ENCODE measurements at regions not wholly inside any gene's neighbourhood (a gene's known extent, or its start where the extent isn't known, plus 50 kb on each side); places are given as distances from the start of the nearest gene placed in this dataset.
"Not testable (repeated sequence)": the region's sequence is repeated elsewhere in the genome, so short reads cannot be mapped to it uniquely, and the experiment has no call there.

- no peak for DNase-seq
Measured at GRCh38 chr1:187725216-187725615, 896.5 kb downstream of the PLA2G4A start.

GRCh38 chr1:187733232-187733631, 904.5 kb downstream of the PLA2G4A start:
- DNase-seq = no peak

GRCh38 chr1:187734427-187734826, 905.7 kb downstream of the PLA2G4A start:
- no peak for DNase-seq

GRCh38 chr1:187744665-187745064, 915.9 kb downstream of the PLA2G4A start:
- DNase-seq = no peak

GRCh38 chr1:187755536-187755935, 926.8 kb downstream of the PLA2G4A start:
- DNase-seq = no peak

- DNase-seq = not testable (repeated sequence)
Measured at GRCh38 chr1:187756684-187757083, 927.9 kb downstream of the PLA2G4A start.

GRCh38 chr1:187759825-187760333, 931.1 kb downstream of the PLA2G4A start:
- no peak for DNase-seq

- no peak for DNase-seq
Measured at GRCh38 chr1:187762118-187762517, 933.4 kb downstream of the PLA2G4A start.

- no peak for DNase-seq
Measured at GRCh38 chr1:187763465-187763864, 934.7 kb downstream of the PLA2G4A start.

- no peak for DNase-seq
Measured at GRCh38 chr1:187763976-187764375, 935.2 kb downstream of the PLA2G4A start.

GRCh38 chr1:187771396-187771795, 942.6 kb downstream of the PLA2G4A start:
- no peak for DNase-seq

GRCh38 chr1:187773168-187773567, 944.4 kb downstream of the PLA2G4A start:
- DNase-seq = no peak

- DNase-seq = no peak
Measured at GRCh38 chr1:187787736-187788135, 959.0 kb downstream of the PLA2G4A start.

GRCh38 chr1:187788718-187789117, 960.0 kb downstream of the PLA2G4A start:
- no peak for DNase-seq

GRCh38 chr1:187790724-187791123, 962.0 kb downstream of the PLA2G4A start:
- no peak for DNase-seq

- DNase-seq = no peak
Measured at GRCh38 chr1:187794561-187794960, 965.8 kb downstream of the PLA2G4A start.

- DNase-seq = no peak
Measured at GRCh38 chr1:187809549-187809948, 980.8 kb downstream of the PLA2G4A start.

GRCh38 chr1:187816646-187817045, 987.9 kb downstream of the PLA2G4A start:
- no peak for DNase-seq

- no peak for DNase-seq
Measured at GRCh38 chr1:187817782-187818181, 989.0 kb downstream of the PLA2G4A start.

GRCh38 chr1:187819086-187819485, 990.3 kb downstream of the PLA2G4A start:
- DNase-seq = no peak

- no peak for DNase-seq
Measured at GRCh38 chr1:187836557-187836956, 1007.8 kb downstream of the PLA2G4A start.

GRCh38 chr1:187837787-187838186, 1009.0 kb downstream of the PLA2G4A start:
- DNase-seq = no peak

GRCh38 chr1:187838335-187839293, 1009.9 kb downstream of the PLA2G4A start:
- no peak for DNase-seq

- no peak for DNase-seq
Measured at GRCh38 chr1:187839873-187840272, 1011.1 kb downstream of the PLA2G4A start.

Measured in NCI-H446 (cell line).